K562 (cell line): ENCODE measurements at regions not wholly inside any gene's neighbourhood (a gene's known extent, or its start where the extent isn't known, plus 50 kb on each side); places are given as distances from the start of the nearest gene placed in this dataset.

Source experiments
- ATAC-seq: fragments of 200-7000 bp; cut with Tn5 transposase; 3 replicates; pipeline ENCODE4 v1.9.1; 2020; ENCODE audit warnings: moderate library complexity
- BruUV-seq: library from RNA; stranded (reverse); fragments of 400-500 nt; replicated peaks from 2 replicates; lab custom pipeline; 2021; lab: Mats Ljungman, UMichigan
- CTCF ChIA-PET: fragments of 300-600 bp; formaldehyde crosslinking; extraction: SDS; loops from one replicate; lab custom pipeline; 2021; ENCODE audit warnings: low intra/inter-chr PET ratio; lab: Yijun Ruan, JAX
- POLR2A ChIA-PET: fragments of 300-600, 350-650 bp; sonication (Branson Sonifier 250); formaldehyde crosslinking; extraction: SDS; loops from one replicate; lab custom pipeline; 2021; ENCODE audit warnings: antibody characterized with exemption, inconsistent platforms; lab: Yijun Ruan, JAX
- DNase-seq, 4 experiments: peaks; one replicate each; pipeline versions ENCODE4 v3.0.0 to v3.0.0-alpha.2; 2011 to 2018; ENCODE audit warnings: low spot score in 3 of 4, mixed read lengths in 3 of 4; ENCODE audit errors: extremely low read depth in 1 of 4
- FAIRE-seq: peaks from 2 replicates; lab custom pipeline; 2011; peaks lifted over from hg19 to GRCh38; lab: Jason Lieb, UNC
- H2AFZ ChIP-seq: 2 replicates; pipeline ENCODE4 v1.6.0; 2011; ENCODE audit warnings: low read depth, low read length, control low read depth, inconsistent platforms
- H3K27ac ChIP-seq: fragments of 200-600 bp; 3 replicates; pipeline ENCODE4 v1.8.0; 2011; ENCODE audit warnings: low read depth, mild to moderate bottlenecking, control low read depth, inconsistent platforms, low read length, moderate library complexity, mixed read lengths; ENCODE audit errors: extremely low read depth
- H3K27me3 ChIP-seq, 2 experiments: fragments of 300-600 bp in 1 of 2; 2 replicates in 1 of 2; 3 replicates in 1 of 2; pipeline versions ENCODE4 v1.6.0 to v1.8.0; 2011; ENCODE audit warnings: inconsistent platforms in 2 of 2, low read length in 2 of 2, mild to moderate bottlenecking in 1 of 2, mixed read lengths in 1 of 2, moderate library complexity in 1 of 2; ENCODE audit not compliant: control insufficient read depth in 2 of 2, insufficient read depth in 2 of 2
- H3K36me3 ChIP-seq: fragments of 300-600 bp; 3 replicates; pipeline ENCODE4 v1.8.0; 2011; ENCODE audit warnings: mild to moderate bottlenecking, low read length, inconsistent platforms; ENCODE audit not compliant: control insufficient read depth, insufficient read depth
- H3K4me1 ChIP-seq, 2 experiments: fragments of 200-600 bp in 1 of 2; replicated peaks in 1 of 2; 2 replicates in 1 of 2; 3 replicates in 1 of 2; pipeline versions ENCODE4 v1.5.1 to v1.8.0; 2011; ENCODE audit warnings: inconsistent platforms in 2 of 2, low read length in 2 of 2, mild to moderate bottlenecking in 1 of 2, mixed read lengths in 1 of 2, moderate library complexity in 1 of 2; ENCODE audit not compliant: control insufficient read depth in 2 of 2, insufficient read depth in 2 of 2
- H3K4me2 ChIP-seq: 2 replicates; pipeline ENCODE4 v1.6.1; 2011; ENCODE audit warnings: low read length, control low read depth, inconsistent platforms, mixed read lengths; ENCODE audit not compliant: insufficient read depth
- H3K4me3 ChIP-seq: fragments of 200-600 bp; sonication (generic), shearing (Covaris generic); 2 replicates; pipeline ENCODE4 v1.5.1; 2016; ENCODE audit warnings: control low read depth, inconsistent platforms
- H3K79me2 ChIP-seq: fragments of 200-600 bp; 3 replicates; pipeline ENCODE4 v1.8.0; 2011; ENCODE audit warnings: low read length, inconsistent platforms; ENCODE audit not compliant: control insufficient read depth, insufficient read depth
- H3K9ac ChIP-seq, 2 experiments: 2 replicates each; pipeline versions ENCODE4 v1.6.0 to v1.6.1; 2011; ENCODE audit warnings: low read depth in 2 of 2, low read length in 2 of 2, control low read depth in 1 of 2, inconsistent platforms in 1 of 2, mild to moderate bottlenecking in 1 of 2, mixed read lengths in 1 of 2; ENCODE audit not compliant: insufficient read depth in 1 of 2
- H3K9me1 ChIP-seq: one replicate; pipeline ENCODE4 v1.6.0; 2011; ENCODE audit warnings: inconsistent platforms, mild to moderate bottlenecking, low read length, moderate library complexity; ENCODE audit not compliant: control insufficient read depth, insufficient read depth
- H3K9me3 ChIP-seq: replicated peaks from 2 replicates; pipeline ENCODE4 v1.5.1; 2011; ENCODE audit warnings: low read depth, low read length, inconsistent platforms; ENCODE audit not compliant: control insufficient read depth, insufficient read depth
- H4K20me1 ChIP-seq: replicated peaks from 2 replicates; pipeline ENCODE4 v1.6.1; 2011; ENCODE audit warnings: low read length, inconsistent platforms, mixed read lengths; ENCODE audit not compliant: control insufficient read depth, insufficient read depth
- ATF7 ChIP-seq: fragments of 450-650 bp; IDR thresholded peaks from 2 replicates; pipeline ENCODE4 v1.7.1; 2014; ENCODE audit warnings: mild to moderate bottlenecking, moderate library complexity
- OTX1 ChIP-seq: fragments of 450-650 bp; formaldehyde crosslinking; IDR thresholded peaks from 2 replicates; pipeline ENCODE4 v1.4.0; 2022; ENCODE audit warnings: mild to moderate bottlenecking
- PCBP2 ChIP-seq: fragments of 200-400 bp; formaldehyde crosslinking; IDR thresholded peaks from 2 replicates; pipeline ENCODE4 v1.6.1; 2018; ENCODE audit warnings: low read length, low read depth, mild to moderate bottlenecking, moderate library complexity; ENCODE audit not compliant: poor library complexity, severe bottlenecking
- RAD51 ChIP-seq: fragments of 450-650 bp; IDR thresholded peaks from 2 replicates; pipeline ENCODE4 v1.7.1; 2016; ENCODE audit warnings: low read depth, mild to moderate bottlenecking, borderline replicate concordance
- SAFB2 ChIP-seq: fragments of 200-400 bp; formaldehyde crosslinking; IDR thresholded peaks from 2 replicates; pipeline ENCODE4 v1.6.1; 2018; ENCODE audit warnings: borderline replicate concordance, low read length, low read depth, moderate library complexity; ENCODE audit not compliant: severe bottlenecking
- SFPQ ChIP-seq: fragments of 200-400 bp; formaldehyde crosslinking; IDR thresholded peaks from 2 replicates; pipeline ENCODE4 v1.6.1; 2017; ENCODE audit warnings: mild to moderate bottlenecking, low read depth, low read length, moderate library complexity
- ZNF133 ChIP-seq: fragments of 250-450 bp; sonication (Bioruptor Pico); IDR thresholded peaks from 2 replicates; pipeline ENCODE4 v1.4.0; 2020; ENCODE audit warnings: mild to moderate bottlenecking
- ZNF217 ChIP-seq: sonication (generic); formaldehyde crosslinking; IDR thresholded peaks from 2 replicates; pipeline ENCODE4 v1.8.0; 2022; ENCODE audit warnings: mild to moderate bottlenecking, missing genetic modification reagents
- ZNF316 ChIP-seq: fragments of 450-650 bp; IDR thresholded peaks from 2 replicates; pipeline ENCODE4 v1.6.1; 2016
- ZNF398 ChIP-seq: fragments of 250-450 bp; sonication (Bioruptor Pico); IDR thresholded peaks from 2 replicates; pipeline ENCODE4 v1.8.0; 2021; ENCODE audit warnings: moderate library complexity, mild to moderate bottlenecking, inconsistent platforms
- WGBS: fragments of 100-300 bp; shearing (Covaris generic); methylation state at CpG from one replicate; pipeline ENCODE4 v1.1.6; 2016; ENCODE audit warnings: low coverage, mixed read lengths; ENCODE audit not compliant: insufficient coverage; ENCODE audit errors: missing lambda C conversion rate; 5-methylcytosine and 5-hydroxymethylcytosine counted together
- in situ Hi-C: fragments of 300-500 bp; cut with MboI; formaldehyde crosslinking; loops from 4 replicates; pipeline ENCODE4 v1.15.0; 2018; ENCODE audit warnings: inconsistent platforms, mixed read lengths
- intact Hi-C: fragments of 100-400 bp; cut with micrococcal nuclease; formaldehyde crosslinking; loops from 2 replicates; pipeline ENCODE4 v1.14.2; 2022

- TF ChIP-seq SFPQ (no peak), ZNF217 (CRISPR knock-in tag) (no peak), ZNF398 (CRISPR knock-in tag) (no peak), ATF7 (no peak), PCBP2 (no peak), OTX1 (CRISPR knock-in tag) (no peak), RAD51 (no peak), SAFB2 (no peak)
- TF ChIP-seq, all 486 proteins: peak for 0
These were observed 341.3 kb downstream of the ARL4A start (continued) for GRCh38 chr7:13028825-13029099.

- H3K9me3 ChIP-seq, result no peaks in the 10 kb centered on the region
- H2AFZ ChIP-seq, result no peak overlapping the region
- no peaks in the 10 kb centered on the region for H3K27me3 ChIP-seq
- H3K9ac ChIP-seq, result no peak overlapping the region
- no peak overlapping the region for H3K4me3 ChIP-seq
- no peaks in the 10 kb centered on the region for H3K9me1 ChIP-seq
- no peaks in the 10 kb centered on the region for H3K79me2 ChIP-seq
- no peaks in the 10 kb centered on the region for H3K36me3 ChIP-seq
- WGBS, result 32% methylated on average over 3 of the region's 3 CpGs
- ATAC-seq, result no peak
- ChIA-PET POLR2A (no interaction called here), CTCF (no interaction called here)
- BruUV-seq, result no TSS peak
- intact Hi-C loops (loop anchor here (10.0 kb wide), 1 partner anchor 347 kb away; the partner anchor contains the start of gene ARL4A), in situ Hi-C loops (no loop called here)
- no peaks in the 10 kb centered on the region for H3K4me1 ChIP-seq
- H4K20me1 ChIP-seq, result no peaks in the 10 kb centered on the region
- no peak overlapping the region for H3K4me2 ChIP-seq
- H3K27ac ChIP-seq, result no peak overlapping the region
- TF ChIP-seq ZNF316 (0 out of 2 replicates have a peak, but pooled peaks have one; percentile 9), ZNF133 (CRISPR knock-in tag) (no peak)
- FAIRE-seq, result no peak
- DNase-seq, result no peak
These were observed 344.0 kb downstream of the ARL4A start for GRCh38 chr7:13031468-13031867.
